ENCODE measurements at regions not wholly inside any gene's neighbourhood (a gene's known extent, or its start where the extent isn't known, plus 50 kb on each side); places are given as distances from the start of the nearest gene placed in this dataset.

DNA sequence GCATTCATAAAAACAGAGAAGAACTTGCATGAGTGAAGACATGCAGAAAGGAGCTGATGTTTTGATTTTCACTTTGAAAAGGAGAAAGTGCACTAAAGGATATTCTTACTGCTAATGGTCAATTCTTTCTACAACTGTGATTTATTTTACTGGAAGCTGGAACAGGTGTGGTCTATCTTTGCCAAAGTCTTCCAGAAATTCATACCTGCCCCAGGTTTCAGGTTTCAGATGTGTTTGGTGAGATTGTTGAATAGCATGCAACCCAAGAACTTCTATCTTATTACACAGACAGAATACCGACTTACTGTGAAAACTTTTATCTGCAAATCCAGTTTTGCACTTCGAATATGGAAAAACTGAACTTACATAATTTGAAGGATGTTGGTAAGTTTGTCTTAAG is 388.3 kb downstream of the PDGFC start:
- Histone ChIP-seq H3K27ac (ENCODE audit: low read length) (no peak overlapping the region), H3K27me3 (ENCODE audit: insufficient read depth, low read length, poor library complexity) (no peaks in the 10 kb centered on the region), H2AFZ (ENCODE audit: low read depth, low read length) (no peak overlapping the region), H3K4me1 (ENCODE audit: insufficient read depth, low read length) (no peaks in the 10 kb centered on the region), H3K9me3 (ENCODE audit: insufficient read depth, low read length, severe bottlenecking) (no peaks in the 10 kb centered on the region), H4K20me1 (ENCODE audit: insufficient read depth, low read length) (no peaks in the 10 kb centered on the region), H3K4me3 (ENCODE audit: low read depth in 1 of 2, low read length in 2 of 2) (no peak overlapping the region), H3K4me2 (ENCODE audit: insufficient read depth, low read length) (no peak overlapping the region), H3K9ac (ENCODE audit: low read depth, low read length) (no peak overlapping the region), H3K36me3 (ENCODE audit: insufficient read depth, low read length) (no peaks in the 10 kb centered on the region), H3K79me2 (ENCODE audit: insufficient read depth, low read length) (no peaks in the 10 kb centered on the region)
- TF ChIP-seq, protein P1, sequence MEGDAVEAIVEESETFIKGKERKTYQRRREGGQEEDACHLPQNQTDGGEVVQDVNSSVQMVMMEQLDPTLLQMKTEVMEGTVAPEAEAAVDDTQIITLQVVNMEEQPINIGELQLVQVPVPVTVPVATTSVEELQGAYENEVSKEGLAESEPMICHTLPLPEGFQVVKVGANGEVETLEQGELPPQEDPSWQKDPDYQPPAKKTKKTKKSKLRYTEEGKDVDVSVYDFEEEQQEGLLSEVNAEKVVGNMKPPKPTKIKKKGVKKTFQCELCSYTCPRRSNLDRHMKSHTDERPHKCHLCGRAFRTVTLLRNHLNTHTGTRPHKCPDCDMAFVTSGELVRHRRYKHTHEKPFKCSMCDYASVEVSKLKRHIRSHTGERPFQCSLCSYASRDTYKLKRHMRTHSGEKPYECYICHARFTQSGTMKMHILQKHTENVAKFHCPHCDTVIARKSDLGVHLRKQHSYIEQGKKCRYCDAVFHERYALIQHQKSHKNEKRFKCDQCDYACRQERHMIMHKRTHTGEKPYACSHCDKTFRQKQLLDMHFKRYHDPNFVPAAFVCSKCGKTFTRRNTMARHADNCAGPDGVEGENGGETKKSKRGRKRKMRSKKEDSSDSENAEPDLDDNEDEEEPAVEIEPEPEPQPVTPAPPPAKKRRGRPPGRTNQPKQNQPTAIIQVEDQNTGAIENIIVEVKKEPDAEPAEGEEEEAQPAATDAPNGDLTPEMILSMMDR (IDR thresholded peaks at IDR 0.05; ENCODE audit: borderline replicate concordance, extremely low read depth, low read length, poor library complexity, severe bottlenecking) = no peak
- TF ChIP-seq EZH2 (IDR thresholded peaks at IDR 0.05; ENCODE audit: borderline replicate concordance, low read depth, low read length, severe bottlenecking) = no peak
- DNase-seq (no peak), ATAC-seq (ENCODE audit: insufficient read depth, low read depth) (no peak)

DNA sequence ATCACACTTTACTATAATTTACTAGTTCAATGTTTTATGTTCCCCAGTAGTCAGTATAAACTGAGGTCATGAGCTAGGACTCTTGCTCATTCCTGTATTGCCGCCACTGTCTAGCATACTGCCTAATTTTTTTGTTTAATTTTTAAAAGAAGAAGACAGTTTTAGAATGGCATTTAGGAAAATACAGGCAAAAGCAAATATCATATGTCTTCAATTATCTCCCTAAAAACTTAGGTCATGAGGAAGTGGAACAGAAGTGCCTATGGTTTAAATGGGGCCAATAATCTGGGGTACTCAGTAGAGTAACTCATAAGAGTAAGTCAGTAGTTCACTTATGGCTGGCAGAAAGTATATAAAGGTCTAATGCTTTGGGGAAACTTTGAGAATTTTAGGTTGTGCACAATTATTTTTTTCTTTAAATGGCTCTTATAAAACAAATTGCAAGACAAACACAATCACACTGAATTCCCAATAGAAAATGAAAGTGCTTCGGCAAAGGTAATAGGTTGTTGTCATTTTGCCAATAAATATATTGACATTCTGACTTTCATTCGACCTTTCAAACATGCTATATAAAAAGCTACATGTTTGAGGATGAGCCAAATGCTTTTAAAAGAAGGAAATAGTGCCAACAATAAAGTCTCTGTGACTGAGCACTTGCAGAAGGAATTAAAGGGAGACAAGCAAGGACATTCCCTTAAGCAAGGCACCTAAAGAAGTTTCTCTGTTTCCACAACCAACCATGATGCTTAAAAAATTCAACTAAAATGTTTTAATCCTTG is 390.1 kb downstream of the PDGFC start:
- Histone ChIP-seq H3K27me3 (ENCODE audit: insufficient read depth, low read length, poor library complexity) (no peaks in the 10 kb centered on the region), H3K9ac (ENCODE audit: low read depth, low read length) (no peak overlapping the region), H3K27ac (ENCODE audit: low read length) (no peak overlapping the region), H3K9me3 (ENCODE audit: insufficient read depth, low read length, severe bottlenecking) (no peaks in the 10 kb centered on the region), H2AFZ (ENCODE audit: low read depth, low read length) (no peak overlapping the region), H4K20me1 (ENCODE audit: insufficient read depth, low read length) (no peaks in the 10 kb centered on the region), H3K4me1 (ENCODE audit: insufficient read depth, low read length) (no peaks in the 10 kb centered on the region), H3K4me3 (ENCODE audit: low read depth in 1 of 2, low read length in 2 of 2) (no peak overlapping the region), H3K4me2 (ENCODE audit: insufficient read depth, low read length) (no peak overlapping the region), H3K79me2 (ENCODE audit: insufficient read depth, low read length) (no peaks in the 10 kb centered on the region), H3K36me3 (ENCODE audit: insufficient read depth, low read length) (no peaks in the 10 kb centered on the region)
- DNase-seq (no peak), ATAC-seq (ENCODE audit: insufficient read depth, low read depth) (no peak)
- TF ChIP-seq, protein P1 (IDR thresholded peaks at IDR 0.05; ENCODE audit: borderline replicate concordance, extremely low read depth, low read length, poor library complexity, severe bottlenecking) = no peak
- no peak for TF ChIP-seq EZH2 (IDR thresholded peaks at IDR 0.05; ENCODE audit: borderline replicate concordance, low read depth, low read length, severe bottlenecking)

- no peak overlapping the region for H3K4me2 ChIP-seq (ENCODE audit: insufficient read depth, low read length)
- no peak overlapping the region for H3K9ac ChIP-seq (ENCODE audit: low read depth, low read length)
- no peak overlapping the region for H3K4me3 ChIP-seq (ENCODE audit: low read depth in 1 of 2, low read length in 2 of 2)
- H3K79me2 ChIP-seq (ENCODE audit: insufficient read depth, low read length) = no peaks in the 10 kb centered on the region
- H2AFZ ChIP-seq (ENCODE audit: low read depth, low read length) = no peak overlapping the region
- no peaks in the 10 kb centered on the region for H3K27me3 ChIP-seq (ENCODE audit: insufficient read depth, low read length, poor library complexity)
- H4K20me1 ChIP-seq (ENCODE audit: insufficient read depth, low read length) = no peaks in the 10 kb centered on the region
- DNase-seq = no peak
- no peak overlapping the region for H3K27ac ChIP-seq (ENCODE audit: low read length)
- TF ChIP-seq, protein P1 (IDR thresholded peaks at IDR 0.05; ENCODE audit: borderline replicate concordance, extremely low read depth, low read length, poor library complexity, severe bottlenecking) = no peak
- TF ChIP-seq EZH2 (IDR thresholded peaks at IDR 0.05; ENCODE audit: borderline replicate concordance, low read depth, low read length, severe bottlenecking) = no peak
- ATAC-seq (ENCODE audit: insufficient read depth, low read depth) = no peak
- no peaks in the 10 kb centered on the region for H3K4me1 ChIP-seq (ENCODE audit: insufficient read depth, low read length)
- H3K36me3 ChIP-seq (ENCODE audit: insufficient read depth, low read length) = no peaks in the 10 kb centered on the region
- no peaks in the 10 kb centered on the region for H3K9me3 ChIP-seq (ENCODE audit: insufficient read depth, low read length, severe bottlenecking)
These were observed 392.9 kb downstream of the PDGFC start for GRCh38 chr4:156578713-156579112.
